ENCODE measurements at regions not wholly inside any gene's neighbourhood (a gene's known extent, or its start where the extent isn't known, plus 50 kb on each side); places are given as distances from the start of the nearest gene placed in this dataset.

DNA sequence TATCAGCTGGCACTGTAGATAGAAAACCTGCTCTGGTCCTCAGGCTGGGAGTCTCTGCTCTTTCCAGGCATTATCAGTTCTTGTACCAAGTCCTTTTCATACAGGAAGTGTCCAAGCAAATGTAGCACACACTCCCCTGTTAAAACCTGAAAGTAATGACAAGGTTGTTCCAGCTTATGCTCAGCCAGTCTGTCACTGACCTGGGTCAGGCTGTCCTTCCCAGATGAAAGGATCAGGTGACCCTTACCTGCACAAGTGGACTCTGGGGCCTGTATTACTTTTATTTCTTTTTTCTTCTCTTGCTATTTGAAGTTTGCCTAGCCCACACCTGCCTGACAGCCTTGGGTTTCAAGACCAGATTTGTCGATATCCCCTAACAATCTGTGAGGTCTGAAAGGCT, 156.3 kb upstream of the SESN3 start:
- POLR2A ChIA-PET: no interaction called here
- Histone ChIP-seq H3K27me3 (ENCODE audit: control insufficient read depth, insufficient read depth, low read length) (no peaks in the 10 kb centered on the region), H3K27ac (ENCODE audit: low read length) (no peak overlapping the region), H3K4me3 (ENCODE audit: low read depth in 2 of 2, low read length in 2 of 2) (no peak overlapping the region), H3K9me3 (ENCODE audit: control insufficient read depth, insufficient read depth, low read depth, low read length) (no peaks in the 10 kb centered on the region), H3K4me1 (ENCODE audit: control insufficient read depth, insufficient read depth, low read length) (no peaks in the 10 kb centered on the region), H3K36me3 (ENCODE audit: control insufficient read depth, insufficient read depth, low read length) (no peaks in the 10 kb centered on the region)
- ATAC-seq: no peak
- CTCF ChIA-PET: no interaction called here
- DNase-seq (ENCODE audit: low read depth, low spot score): no peak
- BruUV-seq (replicated peaks): no TSS peak
- TF ChIP-seq, protein P1, sequence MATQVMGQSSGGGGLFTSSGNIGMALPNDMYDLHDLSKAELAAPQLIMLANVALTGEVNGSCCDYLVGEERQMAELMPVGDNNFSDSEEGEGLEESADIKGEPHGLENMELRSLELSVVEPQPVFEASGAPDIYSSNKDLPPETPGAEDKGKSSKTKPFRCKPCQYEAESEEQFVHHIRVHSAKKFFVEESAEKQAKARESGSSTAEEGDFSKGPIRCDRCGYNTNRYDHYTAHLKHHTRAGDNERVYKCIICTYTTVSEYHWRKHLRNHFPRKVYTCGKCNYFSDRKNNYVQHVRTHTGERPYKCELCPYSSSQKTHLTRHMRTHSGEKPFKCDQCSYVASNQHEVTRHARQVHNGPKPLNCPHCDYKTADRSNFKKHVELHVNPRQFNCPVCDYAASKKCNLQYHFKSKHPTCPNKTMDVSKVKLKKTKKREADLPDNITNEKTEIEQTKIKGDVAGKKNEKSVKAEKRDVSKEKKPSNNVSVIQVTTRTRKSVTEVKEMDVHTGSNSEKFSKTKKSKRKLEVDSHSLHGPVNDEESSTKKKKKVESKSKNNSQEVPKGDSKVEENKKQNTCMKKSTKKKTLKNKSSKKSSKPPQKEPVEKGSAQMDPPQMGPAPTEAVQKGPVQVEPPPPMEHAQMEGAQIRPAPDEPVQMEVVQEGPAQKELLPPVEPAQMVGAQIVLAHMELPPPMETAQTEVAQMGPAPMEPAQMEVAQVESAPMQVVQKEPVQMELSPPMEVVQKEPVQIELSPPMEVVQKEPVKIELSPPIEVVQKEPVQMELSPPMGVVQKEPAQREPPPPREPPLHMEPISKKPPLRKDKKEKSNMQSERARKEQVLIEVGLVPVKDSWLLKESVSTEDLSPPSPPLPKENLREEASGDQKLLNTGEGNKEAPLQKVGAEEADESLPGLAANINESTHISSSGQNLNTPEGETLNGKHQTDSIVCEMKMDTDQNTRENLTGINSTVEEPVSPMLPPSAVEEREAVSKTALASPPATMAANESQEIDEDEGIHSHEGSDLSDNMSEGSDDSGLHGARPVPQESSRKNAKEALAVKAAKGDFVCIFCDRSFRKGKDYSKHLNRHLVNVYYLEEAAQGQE (IDR thresholded peaks at IDR 0.05; ENCODE audit: insufficient read depth in 1 of 2, low read depth in 2 of 2, low read length in 1 of 2): no peak
- TF ChIP-seq SIN3A (IDR thresholded peaks at IDR 0.05; ENCODE audit: borderline replicate concordance, insufficient read depth, low read depth, low read length) (no peak), POLR2AphosphoS5 (IDR thresholded peaks at IDR 0.05; ENCODE audit: low read depth, low read length) (no peak), TCF7L2 (IDR thresholded peaks at IDR 0.05; ENCODE audit: low read depth, low read length) (no peak)
- in situ Hi-C loops (cut with HindIII; ENCODE audit: low pct_unique_long_range_greater_than_20kb, low sequenced_read_pairs): no loop called here
- intact Hi-C loops (cut with micrococcal nuclease; ENCODE audit: unreplicated experiment): no loop called here

DNA sequence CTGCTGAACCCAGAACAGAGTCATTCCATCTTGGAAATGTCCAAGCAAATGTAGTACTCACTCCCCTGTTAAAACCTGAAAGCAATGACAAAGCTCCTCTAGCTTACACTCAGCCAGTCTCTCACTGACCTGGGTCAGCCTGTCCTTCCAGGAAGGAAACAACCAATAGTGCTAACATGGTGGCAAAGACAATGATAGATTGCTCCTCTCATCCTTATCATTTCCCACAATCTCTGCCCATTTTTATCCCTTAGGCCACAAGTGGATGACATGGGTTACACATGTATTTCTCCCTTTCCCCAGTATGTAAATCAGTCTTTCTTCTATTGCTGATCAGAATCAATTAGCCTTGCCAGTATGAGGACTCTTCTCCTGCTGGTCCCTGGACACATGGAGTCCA, 154.6 kb upstream of the SESN3 start:
- BruUV-seq (replicated peaks): no TSS peak
- POLR2A ChIA-PET: no interaction called here
- H3K4me3 ChIP-seq (ENCODE audit: low read depth in 2 of 2, low read length in 2 of 2): no peak overlapping the region

More for the DNA sequence above, 154.6 kb upstream of the SESN3 start:
- Histone ChIP-seq H3K27ac (ENCODE audit: low read length) (no peak overlapping the region), H3K4me1 (ENCODE audit: control insufficient read depth, insufficient read depth, low read length) (no peaks in the 10 kb centered on the region), H3K36me3 (ENCODE audit: control insufficient read depth, insufficient read depth, low read length) (no peaks in the 10 kb centered on the region), H3K27me3 (ENCODE audit: control insufficient read depth, insufficient read depth, low read length) (no peaks in the 10 kb centered on the region), H3K9me3 (ENCODE audit: control insufficient read depth, insufficient read depth, low read depth, low read length) (no peaks in the 10 kb centered on the region)
- no peak for DNase-seq (ENCODE audit: low read depth, low spot score)
- CTCF ChIA-PET: no interaction called here
- intact Hi-C loops (cut with micrococcal nuclease; ENCODE audit: unreplicated experiment): no loop called here
- ATAC-seq: no peak
- TF ChIP-seq POLR2AphosphoS5 (IDR thresholded peaks at IDR 0.05; ENCODE audit: low read depth, low read length) (no peak), TCF7L2 (IDR thresholded peaks at IDR 0.05; ENCODE audit: low read depth, low read length) (no peak), CTCF (IDR thresholded peaks at IDR 0.05) (no peak), SIN3A (IDR thresholded peaks at IDR 0.05; ENCODE audit: borderline replicate concordance, insufficient read depth, low read depth, low read length) (no peak)
- TF ChIP-seq, protein P1 (IDR thresholded peaks at IDR 0.05; ENCODE audit: insufficient read depth in 1 of 2, low read depth in 2 of 2, low read length in 1 of 2): no peak
- in situ Hi-C loops (cut with HindIII; ENCODE audit: low pct_unique_long_range_greater_than_20kb, low sequenced_read_pairs): no loop called here

Measured in Panc1 (cell line).